GM23338 (cell line): ENCODE measurements at regions not wholly inside any gene's neighbourhood (a gene's known extent, or its start where the extent isn't known, plus 50 kb on each side); places are given as distances from the start of the nearest gene placed in this dataset.
A peak's percentile ranks its signal among the peaks of the same experiment; 100 is the strongest.
"Not testable (repeated sequence)": the region's sequence is repeated elsewhere in the genome, so short reads cannot be mapped to it uniquely, and the experiment has no call there.

ENCODE experiments used
- ATAC-seq: fragments of 200-7000 bp; cut with Tn5 transposase; 3 replicates; pipeline ENCODE4 v1.9.1; 2020
- DNase-seq: peaks from one replicate; pipeline ENCODE4 v3.0.0-alpha.2; 2015; ENCODE audit warnings: low spot score
- H2AFZ ChIP-seq: fragments of 200-600 bp; sonication (generic); 2 replicates; pipeline ENCODE4 v1.8.0; 2016; ENCODE audit warnings: antibody characterized with exemption, mild to moderate bottlenecking, moderate library complexity
- H3F3A ChIP-seq: fragments of 200-600 bp; sonication (generic); replicated peaks from 2 replicates; pipeline ENCODE4 v1.8.0; 2017; ENCODE audit warnings: antibody characterized with exemption, mixed run types, low read depth
- H3K27ac ChIP-seq: fragments of 200-600 bp; sonication (generic); 2 replicates; pipeline ENCODE4 v1.6.1; 2016; ENCODE audit warnings: low read depth
- H3K27me3 ChIP-seq: fragments of 200-600 bp; sonication (generic); 2 replicates; pipeline ENCODE4 v1.8.0; 2016; ENCODE audit warnings: mild to moderate bottlenecking, mixed run types, moderate library complexity; ENCODE audit not compliant: insufficient read depth
- H3K36me3 ChIP-seq: fragments of 200-600 bp; sonication (generic); 2 replicates; pipeline ENCODE4 v1.8.0; 2016; ENCODE audit warnings: mild to moderate bottlenecking; ENCODE audit not compliant: insufficient read depth
- H3K4me1 ChIP-seq: fragments of 200-600 bp; sonication (generic); 2 replicates; pipeline ENCODE4 v1.8.0; 2016; ENCODE audit warnings: mild to moderate bottlenecking, moderate library complexity; ENCODE audit not compliant: insufficient read depth
- H3K4me2 ChIP-seq: fragments of 200-600 bp; sonication (generic); 2 replicates; pipeline ENCODE4 v1.7.1; 2017; ENCODE audit warnings: mixed run types
- H3K4me3 ChIP-seq: fragments of 200-600 bp; sonication (generic); 2 replicates; pipeline ENCODE4 v1.6.1; 2016; ENCODE audit warnings: mixed run types
- H3K79me2 ChIP-seq: fragments of 200-600 bp; sonication (generic); replicated peaks from 2 replicates; pipeline ENCODE4 v1.8.0; 2017; ENCODE audit warnings: mild to moderate bottlenecking; ENCODE audit not compliant: insufficient read depth
- H3K9me2 ChIP-seq: fragments of 200-600 bp; sonication (generic); 2 replicates; pipeline ENCODE4 v1.8.0; 2017; ENCODE audit not compliant: insufficient read depth
- H4K20me1 ChIP-seq: fragments of 200-600 bp; sonication (generic); replicated peaks from 2 replicates; pipeline ENCODE4 v1.8.0; 2017; ENCODE audit warnings: mild to moderate bottlenecking; ENCODE audit not compliant: insufficient read depth
- H3K27ac Mint-ChIP-seq: 2 replicates; pipeline ENCODE4 v1.8.0; 2020; ENCODE audit warnings: inconsistent platforms, mild to moderate bottlenecking, moderate library complexity, mixed read lengths
- H3K27me3 Mint-ChIP-seq: 3 replicates; pipeline ENCODE4 v1.8.0; 2022; ENCODE audit warnings: low read depth, mild to moderate bottlenecking, moderate library complexity, mixed read lengths, inconsistent platforms; ENCODE audit not compliant: insufficient read depth, poor library complexity
- H3K36me3 Mint-ChIP-seq: 3 replicates; pipeline ENCODE4 v1.8.0; 2021; ENCODE audit warnings: low read depth, mild to moderate bottlenecking, inconsistent platforms, moderate library complexity, mixed read lengths
- H3K4me1 Mint-ChIP-seq: 3 replicates; pipeline ENCODE4 v1.8.0; 2020; ENCODE audit warnings: mild to moderate bottlenecking, inconsistent platforms, mixed read lengths
- H3K4me3 Mint-ChIP-seq: 3 replicates; pipeline ENCODE4 v1.8.0; 2021; ENCODE audit warnings: moderate library complexity, mild to moderate bottlenecking, inconsistent platforms, mixed read lengths
- H3K9me3 Mint-ChIP-seq: 3 replicates; pipeline ENCODE4 v1.8.0; 2020; ENCODE audit warnings: moderate library complexity, mild to moderate bottlenecking, inconsistent platforms, mixed read lengths
- EZH2phosphoT487 ChIP-seq: fragments of 200-600 bp; sonication (generic); IDR thresholded peaks from one replicate; pipeline ENCODE4 v1.8.1; 2018; ENCODE audit warnings: antibody characterized with exemption; ENCODE audit not compliant: unreplicated experiment
- REST ChIP-seq: IDR thresholded peaks from one replicate; pipeline ENCODE4 v1.6.1; 2018; ENCODE audit warnings: antibody characterized with exemption; ENCODE audit not compliant: unreplicated experiment
- STAT1 ChIP-seq: IDR thresholded peaks from one replicate; pipeline ENCODE4 v1.6.1; 2016; ENCODE audit warnings: antibody characterized with exemption; ENCODE audit not compliant: unreplicated experiment
- ZNF462 ChIP-seq: fragments of 250-450 bp; sonication (Bioruptor Pico); IDR thresholded peaks from 2 replicates; pipeline ENCODE4 v1.5.0; 2020; ENCODE audit warnings: mild to moderate bottlenecking, moderate library complexity

GRCh38 chr6:122276637-122277036 is 122.8 kb upstream of the HSF2 start (continued):
- no peak for TF ChIP-seq ZNF462 (CRISPR knock-in tag)

- H3K4me2 ChIP-seq, H3K9me3 Mint-ChIP-seq, H2AFZ ChIP-seq, DNase-seq, H3K4me1 Mint-ChIP-seq, H3K36me3 Mint-ChIP-seq, H3K36me3 ChIP-seq, ATAC-seq, H3K27ac ChIP-seq, H3K4me3 ChIP-seq, H3K79me2 ChIP-seq, H3K4me3 Mint-ChIP-seq, H3K27me3 Mint-ChIP-seq, H3K9me2 ChIP-seq, H3F3A ChIP-seq, H3K27ac Mint-ChIP-seq, H3K4me1 ChIP-seq, H4K20me1 ChIP-seq, H3K27me3 ChIP-seq: not testable (repeated sequence)
Observed at GRCh38 chr6:122280105-122281021, 119.1 kb upstream of the HSF2 start.

- no peak overlapping the region for H3K4me2 ChIP-seq
- H3K4me1 Mint-ChIP-seq: no peaks in the 10 kb centered on the region
- TF ChIP-seq EZH2phosphoT487: no peak
- no peak for TF ChIP-seq STAT1
- no peak for TF ChIP-seq REST
Observed at GRCh38 chr6:122283884-122284283, 115.6 kb upstream of the HSF2 start.

More at GRCh38 chr6:122283884-122284283, 115.6 kb upstream of the HSF2 start:
- DNase-seq (no peak), ATAC-seq (no peak)
- Mint-ChIP-seq H3K9me3 (no peaks in the 10 kb centered on the region), H3K36me3 (no peaks in the 10 kb centered on the region), H3K27me3 (no peaks in the 10 kb centered on the region), H3K27ac (no peak overlapping the region), H3K4me3 (no peak overlapping the region)
- H3K79me2 ChIP-seq: no peaks in the 10 kb centered on the region
- H3F3A ChIP-seq: no peaks in the 10 kb centered on the region
- no peak overlapping the region for H3K4me3 ChIP-seq
- H4K20me1 ChIP-seq: no peaks in the 10 kb centered on the region
- no peak overlapping the region for H3K27ac ChIP-seq
- no peaks in the 10 kb centered on the region for H3K27me3 ChIP-seq
- H3K4me1 ChIP-seq: no peaks in the 10 kb centered on the region
- H3K36me3 ChIP-seq: no peaks in the 10 kb centered on the region
- H2AFZ ChIP-seq: 0 out of 2 replicates have a peak overlapping the region, but pooled peaks have one; percentile 2
- H3K9me2 ChIP-seq: no peaks in the 10 kb centered on the region
